ENCODE measurements at regions not wholly inside any gene's neighbourhood (a gene's known extent, or its start where the extent isn't known, plus 50 kb on each side); places are given as distances from the start of the nearest gene placed in this dataset.

DNA sequence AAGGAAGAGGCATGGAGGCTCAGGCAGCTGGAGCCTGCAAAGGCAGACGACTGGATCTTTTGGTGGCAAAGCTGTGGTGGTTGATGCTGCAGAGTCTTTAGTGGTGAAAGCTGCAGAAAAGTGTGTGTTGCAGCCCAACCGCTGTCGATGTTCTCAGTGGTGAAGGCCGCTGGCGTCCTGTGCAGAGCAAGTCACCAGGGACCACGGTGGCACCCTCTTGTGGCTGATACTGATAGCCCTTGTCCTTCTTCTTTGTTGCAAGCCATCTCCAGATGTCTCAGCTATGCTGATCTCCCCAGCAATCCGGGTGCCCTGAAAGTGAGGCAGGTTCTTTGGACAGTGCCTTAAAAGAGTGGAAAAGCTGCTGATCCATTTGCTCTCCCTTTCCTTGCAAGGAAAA is 610.9 kb upstream of the PCDH9 start:
- H3K4me2 ChIP-seq (ENCODE audit: low read length), result no peak overlapping the region
- H3K27ac ChIP-seq (ENCODE audit: low read depth, low read length), result no peak overlapping the region
- no peaks in the 10 kb centered on the region for H3F3A ChIP-seq (ENCODE audit: control insufficient read depth, insufficient read depth)
- H3K4me1 ChIP-seq (ENCODE audit: control insufficient read depth, low read length), result no peaks in the 10 kb centered on the region
- no peaks in the 10 kb centered on the region for H4K20me1 ChIP-seq (ENCODE audit: control insufficient read depth, insufficient read depth, low read depth, low read length)
- H3K27me3 ChIP-seq (ENCODE audit: control insufficient read depth, low read length), result no peaks in the 10 kb centered on the region
- H3K9me2 ChIP-seq (replicated peaks; ENCODE audit: control insufficient read depth, low read length), result no peaks in the 10 kb centered on the region
- no peaks in the 10 kb centered on the region for H3K36me3 ChIP-seq (ENCODE audit: control insufficient read depth, low read length)
- peaks cover 5% of the 10 kb centered on the region; the same call in 1 of the 2 replicates for H3K9me3 ChIP-seq (ENCODE audit: control insufficient read depth, insufficient read depth, low read length)
- H3K79me2 ChIP-seq (ENCODE audit: control insufficient read depth, low read length), result no peaks in the 10 kb centered on the region
- no peak overlapping the region for H3K4me3 ChIP-seq (ENCODE audit: low read length)
- no peak for TF ChIP-seq EZH2phosphoT487 (IDR thresholded peaks at IDR 0.05; ENCODE audit: borderline replicate concordance, low read length)
- TF ChIP-seq, protein P1, sequence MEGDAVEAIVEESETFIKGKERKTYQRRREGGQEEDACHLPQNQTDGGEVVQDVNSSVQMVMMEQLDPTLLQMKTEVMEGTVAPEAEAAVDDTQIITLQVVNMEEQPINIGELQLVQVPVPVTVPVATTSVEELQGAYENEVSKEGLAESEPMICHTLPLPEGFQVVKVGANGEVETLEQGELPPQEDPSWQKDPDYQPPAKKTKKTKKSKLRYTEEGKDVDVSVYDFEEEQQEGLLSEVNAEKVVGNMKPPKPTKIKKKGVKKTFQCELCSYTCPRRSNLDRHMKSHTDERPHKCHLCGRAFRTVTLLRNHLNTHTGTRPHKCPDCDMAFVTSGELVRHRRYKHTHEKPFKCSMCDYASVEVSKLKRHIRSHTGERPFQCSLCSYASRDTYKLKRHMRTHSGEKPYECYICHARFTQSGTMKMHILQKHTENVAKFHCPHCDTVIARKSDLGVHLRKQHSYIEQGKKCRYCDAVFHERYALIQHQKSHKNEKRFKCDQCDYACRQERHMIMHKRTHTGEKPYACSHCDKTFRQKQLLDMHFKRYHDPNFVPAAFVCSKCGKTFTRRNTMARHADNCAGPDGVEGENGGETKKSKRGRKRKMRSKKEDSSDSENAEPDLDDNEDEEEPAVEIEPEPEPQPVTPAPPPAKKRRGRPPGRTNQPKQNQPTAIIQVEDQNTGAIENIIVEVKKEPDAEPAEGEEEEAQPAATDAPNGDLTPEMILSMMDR (IDR thresholded peaks at IDR 0.05; ENCODE audit: low read depth, low read length, poor library complexity, severe bottlenecking), result no peak

DNA sequence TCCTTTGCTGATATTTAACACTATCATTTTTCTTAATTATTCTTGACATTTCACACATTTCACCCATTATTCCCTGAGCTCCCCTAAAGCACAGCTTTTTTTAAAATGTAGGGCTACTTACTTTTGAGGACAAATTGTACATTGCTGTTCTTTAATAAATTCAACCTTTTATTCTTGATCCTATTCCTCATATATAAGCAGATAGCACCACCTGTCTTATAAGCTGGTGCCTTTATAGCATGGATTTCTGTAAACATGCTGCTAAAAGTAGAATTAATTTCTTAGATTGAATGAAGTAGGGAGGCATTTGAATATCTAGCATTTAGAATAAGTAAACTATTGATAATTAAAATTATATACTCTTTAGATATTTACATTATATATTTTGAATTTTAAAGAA is 603.4 kb upstream of the PCDH9 start:
- no peak for TF ChIP-seq EZH2phosphoT487 (IDR thresholded peaks at IDR 0.05; ENCODE audit: borderline replicate concordance, low read length)
- TF ChIP-seq, protein P1 (IDR thresholded peaks at IDR 0.05; ENCODE audit: low read depth, low read length, poor library complexity, severe bottlenecking), result no peak
- H3K27me3 ChIP-seq (ENCODE audit: control insufficient read depth, low read length), result no peaks in the 10 kb centered on the region
- H3K9me3 ChIP-seq (ENCODE audit: control insufficient read depth, insufficient read depth, low read length), result no peaks in the 10 kb centered on the region
- no peak overlapping the region for H3K4me3 ChIP-seq (ENCODE audit: low read length)
- H4K20me1 ChIP-seq (ENCODE audit: control insufficient read depth, insufficient read depth, low read depth, low read length), result no peaks in the 10 kb centered on the region
- no peaks in the 10 kb centered on the region for H3F3A ChIP-seq (ENCODE audit: control insufficient read depth, insufficient read depth)
- H3K36me3 ChIP-seq (ENCODE audit: control insufficient read depth, low read length), result no peaks in the 10 kb centered on the region
- H3K79me2 ChIP-seq (ENCODE audit: control insufficient read depth, low read length), result no peaks in the 10 kb centered on the region
- H3K9me2 ChIP-seq (replicated peaks; ENCODE audit: control insufficient read depth, low read length), result no peaks in the 10 kb centered on the region
- no peak overlapping the region for H3K4me2 ChIP-seq (ENCODE audit: low read length)
- H3K4me1 ChIP-seq (ENCODE audit: control insufficient read depth, low read length), result no peaks in the 10 kb centered on the region
- no peak overlapping the region for H3K27ac ChIP-seq (ENCODE audit: low read depth, low read length)

DNA sequence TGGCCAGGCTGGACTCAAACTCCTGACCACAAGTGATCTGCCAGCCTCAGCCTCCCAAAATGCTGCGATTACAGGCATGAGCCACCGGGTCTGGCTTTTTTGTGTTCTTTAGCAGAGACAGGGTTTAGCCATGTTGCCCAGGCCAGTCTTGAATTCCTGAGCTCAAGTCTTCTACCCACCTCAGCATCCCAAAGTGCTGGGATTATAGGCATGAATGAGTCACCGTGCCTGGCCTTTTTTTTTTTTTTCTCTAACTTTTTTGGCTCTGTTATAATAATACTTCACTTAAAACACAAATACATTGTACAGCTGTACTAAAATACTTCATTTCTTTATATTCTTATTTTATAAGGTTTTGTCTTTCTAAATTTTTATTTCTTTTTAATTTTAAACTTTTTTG is 599.5 kb upstream of the PCDH9 start:
- no peaks in the 10 kb centered on the region for H3K27me3 ChIP-seq (ENCODE audit: control insufficient read depth, low read length)
- H3F3A ChIP-seq (ENCODE audit: control insufficient read depth, insufficient read depth), result no peaks in the 10 kb centered on the region
- no peaks in the 10 kb centered on the region for H4K20me1 ChIP-seq (ENCODE audit: control insufficient read depth, insufficient read depth, low read depth, low read length)
- H3K36me3 ChIP-seq (ENCODE audit: control insufficient read depth, low read length), result no peaks in the 10 kb centered on the region
- TF ChIP-seq, protein P1 (IDR thresholded peaks at IDR 0.05; ENCODE audit: low read depth, low read length, poor library complexity, severe bottlenecking), result no peak
- H3K4me2 ChIP-seq (ENCODE audit: low read length), result no peak overlapping the region
- H3K9me2 ChIP-seq (replicated peaks; ENCODE audit: control insufficient read depth, low read length), result no peaks in the 10 kb centered on the region
- H3K4me3 ChIP-seq (ENCODE audit: low read length), result no peak overlapping the region
- H3K79me2 ChIP-seq (ENCODE audit: control insufficient read depth, low read length), result no peaks in the 10 kb centered on the region
- H3K4me1 ChIP-seq (ENCODE audit: control insufficient read depth, low read length), result no peaks in the 10 kb centered on the region
- H3K9me3 ChIP-seq (ENCODE audit: control insufficient read depth, insufficient read depth, low read length), result no peaks in the 10 kb centered on the region
- no peak overlapping the region for H3K27ac ChIP-seq (ENCODE audit: low read depth, low read length)

DNA sequence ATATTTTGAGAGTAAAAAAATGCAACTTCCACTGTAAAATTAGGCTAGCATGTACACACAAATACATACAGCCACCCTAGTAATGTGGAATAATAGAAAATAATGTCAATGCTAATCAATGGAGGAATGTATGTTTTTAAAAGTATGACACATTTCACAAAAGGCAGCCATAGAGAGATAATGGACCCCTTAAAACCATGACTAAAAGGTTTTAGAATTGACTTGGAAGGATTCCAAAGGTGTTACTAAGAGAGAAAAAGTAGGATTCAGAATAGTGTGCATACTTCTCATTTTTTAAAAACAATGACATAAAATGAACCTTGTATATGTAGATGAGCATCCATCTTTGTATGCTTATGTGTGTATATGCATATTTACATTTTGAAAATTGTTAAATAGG is 597.9 kb upstream of the PCDH9 start:
- Histone ChIP-seq H4K20me1 (ENCODE audit: control insufficient read depth, insufficient read depth, low read depth, low read length) (no peaks in the 10 kb centered on the region), H3K4me1 (ENCODE audit: control insufficient read depth, low read length) (no peaks in the 10 kb centered on the region), H3K9me3 (ENCODE audit: control insufficient read depth, insufficient read depth, low read length) (no peaks in the 10 kb centered on the region), H3F3A (ENCODE audit: control insufficient read depth, insufficient read depth) (no peaks in the 10 kb centered on the region), H3K9me2 (replicated peaks; ENCODE audit: control insufficient read depth, low read length) (no peaks in the 10 kb centered on the region), H3K27ac (ENCODE audit: low read depth, low read length) (no peak overlapping the region), H3K4me2 (ENCODE audit: low read length) (no peak overlapping the region), H3K36me3 (ENCODE audit: control insufficient read depth, low read length) (no peaks in the 10 kb centered on the region), H3K27me3 (ENCODE audit: control insufficient read depth, low read length) (no peaks in the 10 kb centered on the region), H3K79me2 (ENCODE audit: control insufficient read depth, low read length) (no peaks in the 10 kb centered on the region), H3K4me3 (ENCODE audit: low read length) (no peak overlapping the region)
- TF ChIP-seq, protein P1 (IDR thresholded peaks at IDR 0.05; ENCODE audit: low read depth, low read length, poor library complexity, severe bottlenecking), result no peak

Measured in DOHH2 (cell line).